MG63 (cell line): ENCODE measurements at regions not wholly inside any gene's neighbourhood (a gene's known extent, or its start where the extent isn't known, plus 50 kb on each side); places are given as distances from the start of the nearest gene placed in this dataset.

Experiments used
- DNase-seq: peaks from one replicate; pipeline ENCODE4 v3.0.0-alpha.2; 2020
- H3K27me3 ChIP-seq: fragments of 250-450 bp; sonication (Bioruptor Pico); 2 replicates; pipeline ENCODE4 v1.5.1; 2020; ENCODE audit warnings: mild to moderate bottlenecking, moderate library complexity
- H3K36me3 ChIP-seq: fragments of 250-450 bp; sonication (Bioruptor Pico); 2 replicates; pipeline ENCODE4 v1.5.1; 2020; ENCODE audit warnings: mild to moderate bottlenecking, moderate library complexity
- H3K4me3 ChIP-seq: fragments of 250-450 bp; sonication (Bioruptor Pico); 2 replicates; pipeline ENCODE4 v1.5.1; 2020; ENCODE audit warnings: mild to moderate bottlenecking, moderate library complexity
- H3K9me3 ChIP-seq: fragments of 250-450 bp; sonication (Bioruptor Pico); 2 replicates; pipeline ENCODE4 v1.5.1; 2020; ENCODE audit warnings: mild to moderate bottlenecking, moderate library complexity

GRCh38 chr6:137983269-137983668 lies 116.2 kb downstream of the TNFAIP3 start:
- DNase-seq: no peak
- Histone ChIP-seq H3K27me3 (no peaks in the 10 kb centered on the region), H3K9me3 (no peaks in the 10 kb centered on the region), H3K36me3 (no peaks in the 10 kb centered on the region), H3K4me3 (no peak overlapping the region)

GRCh38 chr6:137989664-137990063 lies 117.6 kb downstream of the PERP start:
- Histone ChIP-seq H3K4me3 (no peak overlapping the region), H3K36me3 (no peaks in the 10 kb centered on the region), H3K27me3 (no peaks in the 10 kb centered on the region), H3K9me3 (no peaks in the 10 kb centered on the region)
- DNase-seq: no peak

GRCh38 chr6:137995371-137995770 lies 111.8 kb downstream of the PERP start:
- DNase-seq: no peak
- Histone ChIP-seq H3K27me3 (no peaks in the 10 kb centered on the region), H3K9me3 (peaks cover 3% of the 10 kb centered on the region; the same call in 1 of the 2 replicates), H3K4me3 (no peak overlapping the region), H3K36me3 (no peaks in the 10 kb centered on the region)

GRCh38 chr6:137998461-137999019 lies 108.7 kb downstream of the PERP start:
- no peaks in the 10 kb centered on the region for H3K27me3 ChIP-seq

GRCh38 chr6:137999815-138000214 lies 107.4 kb downstream of the PERP start:
- Histone ChIP-seq H3K36me3 (no peaks in the 10 kb centered on the region), H3K4me3 (no peak overlapping the region), H3K9me3 (peaks cover 3% of the 10 kb centered on the region; the same call in 1 of the 2 replicates), H3K27me3 (no peaks in the 10 kb centered on the region)
- DNase-seq: no peak

More at GRCh38 chr6:137998461-137999019, 108.7 kb downstream of the PERP start:
- DNase-seq: no peak
- Histone ChIP-seq H3K4me3 (no peak overlapping the region), H3K36me3 (no peaks in the 10 kb centered on the region), H3K9me3 (peaks cover 3% of the 10 kb centered on the region; the same call in 1 of the 2 replicates)

- Histone ChIP-seq H3K27me3 (no peaks in the 10 kb centered on the region), H3K36me3 (no peaks in the 10 kb centered on the region), H3K9me3 (peaks cover 3% of the 10 kb centered on the region; the same call in 1 of the 2 replicates), H3K4me3 (no peak overlapping the region)
- DNase-seq: no peak
These were observed 106.3 kb downstream of the PERP start for GRCh38 chr6:138000941-138001340.

- H3K36me3 ChIP-seq: no peaks in the 10 kb centered on the region
- H3K27me3 ChIP-seq: no peaks in the 10 kb centered on the region
- H3K4me3 ChIP-seq: no peak overlapping the region
- no peak for DNase-seq
- H3K9me3 ChIP-seq: peaks cover 3% of the 10 kb centered on the region; the same call in 1 of the 2 replicates
These were observed 105.4 kb downstream of the PERP start for GRCh38 chr6:138001750-138002349.

- Histone ChIP-seq H3K4me3 (no peak overlapping the region), H3K36me3 (no peaks in the 10 kb centered on the region), H3K9me3 (no peaks in the 10 kb centered on the region), H3K27me3 (no peaks in the 10 kb centered on the region)
- DNase-seq: no peak
These were observed 102.6 kb downstream of the PERP start for GRCh38 chr6:138004430-138005287.

- H3K36me3 ChIP-seq: no peaks in the 10 kb centered on the region
- no peak for DNase-seq
- no peak overlapping the region for H3K4me3 ChIP-seq
- no peaks in the 10 kb centered on the region for H3K9me3 ChIP-seq
- H3K27me3 ChIP-seq: no peaks in the 10 kb centered on the region
These were observed 101.4 kb downstream of the PERP start for GRCh38 chr6:138005846-138006245.

- Histone ChIP-seq H3K9me3 (no peaks in the 10 kb centered on the region), H3K27me3 (no peaks in the 10 kb centered on the region), H3K36me3 (no peaks in the 10 kb centered on the region), H3K4me3 (no peak overlapping the region)
- DNase-seq: peak; percentile 52
These were observed 100.2 kb downstream of the PERP start for GRCh38 chr6:138007014-138007472.

- no peaks in the 10 kb centered on the region for H3K27me3 ChIP-seq
- no peak for DNase-seq
These were observed 98.4 kb downstream of the PERP start for GRCh38 chr6:138008791-138009190.

GRCh38 chr6:138011413-138011812 lies 95.8 kb downstream of the PERP start:
- no peak for DNase-seq

More at GRCh38 chr6:138008791-138009190, 98.4 kb downstream of the PERP start:
- no peaks in the 10 kb centered on the region for H3K36me3 ChIP-seq
- H3K4me3 ChIP-seq: no peak overlapping the region
- H3K9me3 ChIP-seq: no peaks in the 10 kb centered on the region

GRCh38 chr6:138012682-138013081 lies 94.5 kb downstream of the PERP start:
- 0 out of 2 replicates have a peak, but pooled peaks cover 2% of the 10 kb centered on the region for H3K9me3 ChIP-seq
- no peak overlapping the region for H3K4me3 ChIP-seq
- DNase-seq: no peak
- no peaks in the 10 kb centered on the region for H3K36me3 ChIP-seq
- no peaks in the 10 kb centered on the region for H3K27me3 ChIP-seq

More at GRCh38 chr6:138011413-138011812, 95.8 kb downstream of the PERP start:
- Histone ChIP-seq H3K27me3 (no peaks in the 10 kb centered on the region), H3K36me3 (no peaks in the 10 kb centered on the region), H3K4me3 (no peak overlapping the region), H3K9me3 (0 out of 2 replicates have a peak, but pooled peaks cover 2% of the 10 kb centered on the region)

GRCh38 chr6:138013959-138014358 lies 93.3 kb downstream of the PERP start:
- no peaks in the 10 kb centered on the region for H3K36me3 ChIP-seq
- no peak for DNase-seq
- no peak overlapping the region for H3K4me3 ChIP-seq
- 0 out of 2 replicates have a peak, but pooled peaks cover 2% of the 10 kb centered on the region for H3K9me3 ChIP-seq
- no peaks in the 10 kb centered on the region for H3K27me3 ChIP-seq

- Histone ChIP-seq H3K27me3 (no peaks in the 10 kb centered on the region), H3K36me3 (no peaks in the 10 kb centered on the region), H3K9me3 (0 out of 2 replicates have a peak, but pooled peaks cover 2% of the 10 kb centered on the region), H3K4me3 (no peak overlapping the region)
- no peak for DNase-seq
These were observed 90.0 kb downstream of the PERP start for GRCh38 chr6:138017166-138017757.

GRCh38 chr6:138018297-138018696 lies 88.9 kb downstream of the PERP start:
- Histone ChIP-seq H3K9me3 (0 out of 2 replicates have a peak, but pooled peaks cover 2% of the 10 kb centered on the region), H3K4me3 (no peak overlapping the region), H3K27me3 (no peaks in the 10 kb centered on the region), H3K36me3 (no peaks in the 10 kb centered on the region)
- DNase-seq: no peak

GRCh38 chr6:138025528-138025978 lies 81.7 kb downstream of the PERP start:
- no peaks in the 10 kb centered on the region for H3K27me3 ChIP-seq
- no peaks in the 10 kb centered on the region for H3K9me3 ChIP-seq
- no peaks in the 10 kb centered on the region for H3K36me3 ChIP-seq
- no peak for DNase-seq
- no peak overlapping the region for H3K4me3 ChIP-seq
